Fibroblast of skin of right quadriceps (primary cell): ENCODE measurements at regions not wholly inside any gene's neighbourhood (a gene's known extent, or its start where the extent isn't known, plus 50 kb on each side); places are given as distances from the start of the nearest gene placed in this dataset.

Experiments
- DNase-seq: peaks from one replicate; pipeline ENCODE4 v3.0.0-alpha.2; 2013

DNA sequence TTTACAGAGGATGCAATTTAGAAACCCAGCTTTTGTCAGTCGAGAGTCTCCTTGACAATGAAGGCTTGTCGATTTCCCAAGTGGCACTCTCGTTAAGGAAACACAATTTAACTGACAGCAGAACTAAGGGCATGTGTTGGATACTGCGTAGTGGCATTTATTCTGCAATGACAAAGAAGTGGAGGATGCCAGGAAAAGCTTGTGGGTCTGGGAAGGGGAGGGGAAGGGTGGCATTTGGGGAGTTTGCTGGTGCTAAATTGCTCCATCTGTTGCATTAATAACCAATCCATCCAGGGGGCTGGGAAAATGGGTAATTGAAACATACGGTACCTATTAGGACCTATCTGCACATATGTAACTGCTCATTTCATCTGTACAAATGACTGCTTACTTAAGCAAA lies 190.6 kb downstream of the NSG2 start:
- DNase-seq: no peak

- no peak for DNase-seq
These were observed 194.2 kb downstream of the NSG2 start for GRCh38 chr5:174239718-174240117.

- DNase-seq: no peak
These were observed 197.1 kb downstream of the NSG2 start for GRCh38 chr5:174242573-174242972.

DNA sequence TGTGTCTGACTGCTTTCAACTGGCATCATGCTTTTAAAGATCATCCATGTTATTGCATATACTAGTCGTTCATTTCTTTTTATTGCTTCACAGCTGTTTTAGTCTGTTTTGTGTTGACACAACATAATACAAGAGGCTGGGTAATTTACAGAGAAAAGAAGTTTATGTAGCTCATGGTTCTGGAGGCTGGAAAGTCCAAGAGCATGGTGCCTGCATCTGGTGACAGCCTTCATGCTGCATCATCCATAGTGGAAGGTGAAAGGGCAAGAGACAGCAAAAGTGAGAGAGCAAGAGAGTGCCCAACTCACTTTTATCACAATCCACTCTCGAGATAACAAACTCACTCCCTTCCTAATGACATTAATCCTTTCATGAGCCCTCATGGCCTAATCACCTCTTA lies 198.4 kb downstream of the NSG2 start:
- DNase-seq: no peak

DNA sequence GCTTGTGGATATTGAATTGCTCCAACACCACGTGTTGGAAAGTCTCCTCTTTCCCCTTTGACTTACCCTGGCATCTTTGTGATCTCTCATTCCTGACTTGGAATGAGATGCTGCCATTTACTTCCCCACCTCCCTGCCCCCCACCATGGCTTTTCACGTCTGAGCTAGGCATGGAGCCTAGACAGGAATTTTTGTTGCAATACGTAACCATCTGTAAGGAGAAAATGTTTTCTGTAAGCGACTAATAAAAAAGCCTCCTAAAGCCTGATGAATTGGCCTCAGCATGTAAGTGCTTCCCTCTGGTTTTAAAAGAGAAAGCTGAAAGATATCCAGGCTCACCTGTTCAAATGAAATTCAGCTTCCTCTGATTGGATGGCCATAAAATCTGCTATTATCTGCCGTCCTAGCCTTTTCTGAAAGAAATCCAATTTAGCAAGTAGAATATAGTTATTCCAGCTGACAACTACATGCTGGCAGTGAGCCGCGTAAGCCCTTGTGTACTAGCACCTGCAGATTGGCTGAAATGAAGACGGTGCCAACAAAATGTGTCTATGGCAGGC lies 200.1 kb downstream of the NSG2 start:
- DNase-seq: peak; percentile 53

DNA sequence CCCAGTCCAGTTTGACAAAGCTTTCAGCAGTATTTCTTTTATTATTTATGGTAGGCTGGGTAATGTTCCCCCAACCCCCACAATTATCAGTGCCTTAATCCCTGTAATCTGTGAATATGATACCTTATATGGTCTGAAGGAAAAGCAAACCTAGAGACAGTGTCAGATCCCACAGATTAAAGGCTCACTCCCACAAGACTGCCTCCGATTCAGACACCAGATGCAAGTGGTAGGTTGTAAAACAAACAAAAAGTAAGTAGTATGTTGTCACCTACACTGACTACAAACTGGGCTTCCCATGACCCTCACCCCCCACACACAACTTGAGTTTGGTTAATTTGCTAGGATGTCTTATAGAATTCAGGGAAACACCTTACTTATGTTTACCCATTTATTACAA lies 201.2 kb downstream of the NSG2 start:
- no peak for DNase-seq

DNA sequence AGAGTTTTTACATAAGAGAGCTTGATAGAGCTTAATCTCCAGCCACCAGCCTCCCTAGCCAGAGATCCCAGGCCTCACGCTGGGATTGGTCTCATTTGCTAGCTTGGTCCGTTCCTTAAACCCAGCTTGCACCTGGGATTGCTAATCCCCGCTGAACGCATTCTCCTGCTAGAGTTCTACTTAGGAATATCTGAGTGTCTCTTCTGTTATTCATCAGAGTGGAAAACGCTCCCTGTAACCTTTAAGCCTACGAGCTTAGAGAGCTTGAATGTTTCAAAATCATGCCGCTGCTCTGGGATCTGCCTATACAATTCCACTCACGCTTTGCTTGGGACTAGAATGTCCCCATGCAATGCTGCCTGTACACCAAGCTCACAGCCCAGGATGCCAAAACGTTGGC lies 201.8 kb downstream of the NSG2 start:
- DNase-seq: no peak

DNA sequence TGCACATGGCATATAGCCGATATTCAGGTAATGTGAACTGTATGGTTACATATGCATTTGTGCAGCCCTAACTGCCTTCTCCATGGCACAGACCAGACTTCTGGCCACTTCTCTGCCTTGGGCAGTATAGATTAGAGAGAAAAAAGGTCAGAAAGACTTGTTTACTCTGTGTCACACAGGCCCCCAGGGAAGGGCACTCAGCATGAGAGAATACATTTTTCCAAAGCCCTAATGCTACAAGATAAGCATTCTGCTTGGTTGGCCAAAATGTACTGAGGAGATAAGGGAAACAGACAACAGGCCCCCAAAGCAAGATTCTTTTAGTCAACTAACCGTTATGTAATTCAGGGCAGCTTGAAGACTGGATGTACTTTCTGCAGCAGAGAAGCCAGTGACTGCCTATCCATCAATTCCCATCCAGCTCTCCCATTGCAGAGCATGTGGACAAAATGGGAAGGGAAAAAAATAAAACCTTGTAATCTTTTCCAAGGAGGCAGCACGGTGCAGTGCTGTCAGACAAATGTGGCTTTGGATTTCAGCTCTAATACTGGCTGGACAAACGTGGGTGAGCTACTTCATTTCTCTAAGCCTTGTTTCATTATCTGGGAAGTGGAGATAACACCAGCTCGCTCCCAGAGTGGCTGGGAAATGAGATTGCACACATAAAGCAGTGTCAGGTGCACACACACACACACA lies 205.9 kb downstream of the NSG2 start:
- DNase-seq: no peak

DNA sequence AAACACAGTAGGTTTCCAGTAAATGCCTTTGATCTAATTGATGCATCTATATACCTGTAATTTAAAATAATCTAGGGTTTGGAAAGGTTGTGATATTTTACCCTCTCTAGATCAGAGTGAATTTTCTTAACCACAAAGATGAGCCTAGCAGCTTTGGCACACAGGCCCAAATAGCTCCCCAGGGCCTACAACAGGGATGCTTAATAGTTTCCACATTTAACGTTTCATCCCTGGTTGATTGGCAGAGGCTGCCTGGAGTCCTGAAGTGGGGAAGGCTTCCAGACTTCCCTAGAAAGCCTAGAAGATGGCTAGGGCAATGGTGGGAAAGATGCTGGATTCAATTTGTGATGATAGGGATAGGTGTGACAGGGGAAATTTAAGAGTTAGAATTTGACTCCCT lies 206.6 kb downstream of the NSG2 start:
- no peak for DNase-seq

- DNase-seq: no peak
These were observed 214.4 kb downstream of the NSG2 start for GRCh38 chr5:174259696-174260420.

GRCh38 chr5:174271316-174271715 lies 225.8 kb downstream of the NSG2 start:
- DNase-seq: no peak

DNA sequence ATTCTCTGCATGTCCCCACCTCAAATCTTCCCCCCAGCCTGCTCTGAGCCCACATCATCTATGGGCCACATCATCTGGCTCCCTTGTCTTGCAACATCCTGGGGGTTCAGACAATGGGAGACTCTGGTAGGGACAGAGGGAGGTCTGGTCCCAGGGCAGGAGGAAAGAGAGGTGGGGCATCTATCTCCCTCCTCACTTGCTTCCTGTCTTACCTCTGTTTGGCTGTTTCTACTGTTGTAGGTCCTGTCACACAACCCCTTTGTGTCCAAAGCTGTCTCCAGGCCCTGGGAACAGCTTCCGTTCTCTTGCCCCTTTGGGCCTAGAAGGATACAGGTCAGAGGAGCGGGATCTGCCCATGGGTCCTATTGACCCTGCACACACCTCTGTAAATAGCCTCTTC lies 227.2 kb downstream of the NSG2 start:
- no peak for DNase-seq

GRCh38 chr5:174273325-174273724 lies 227.8 kb downstream of the NSG2 start:
- DNase-seq: no peak

DNA sequence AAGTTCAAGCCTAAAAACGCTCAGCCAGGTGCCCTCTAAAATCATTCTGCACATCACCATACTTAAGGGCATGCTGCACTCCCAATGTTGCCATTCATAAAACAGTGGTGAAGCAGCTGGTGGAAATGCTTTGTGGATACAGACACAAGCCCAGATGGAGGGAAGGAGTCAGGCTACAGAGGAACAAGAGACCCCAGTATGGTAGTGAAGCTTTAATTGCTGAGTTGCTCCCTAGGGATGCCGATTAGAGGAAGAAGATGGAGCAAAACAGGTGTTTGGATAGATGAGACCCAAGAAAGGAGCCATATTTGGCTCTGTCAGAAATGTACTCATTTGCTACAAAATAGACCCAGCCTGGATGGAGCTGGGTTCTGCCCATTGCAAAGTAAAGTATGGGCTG lies 230.5 kb downstream of the NSG2 start:
- no peak for DNase-seq

- DNase-seq: no peak
These were observed 235.7 kb downstream of the NSG2 start for GRCh38 chr5:174281089-174281760.

- no peak for DNase-seq
These were observed 236.3 kb downstream of the NSG2 start for GRCh38 chr5:174281855-174282254.

GRCh38 chr5:174282391-174282790 lies 236.9 kb downstream of the NSG2 start:
- DNase-seq: no peak

- no peak for DNase-seq
These were observed 237.9 kb downstream of the NSG2 start for GRCh38 chr5:174283211-174284005.

DNA sequence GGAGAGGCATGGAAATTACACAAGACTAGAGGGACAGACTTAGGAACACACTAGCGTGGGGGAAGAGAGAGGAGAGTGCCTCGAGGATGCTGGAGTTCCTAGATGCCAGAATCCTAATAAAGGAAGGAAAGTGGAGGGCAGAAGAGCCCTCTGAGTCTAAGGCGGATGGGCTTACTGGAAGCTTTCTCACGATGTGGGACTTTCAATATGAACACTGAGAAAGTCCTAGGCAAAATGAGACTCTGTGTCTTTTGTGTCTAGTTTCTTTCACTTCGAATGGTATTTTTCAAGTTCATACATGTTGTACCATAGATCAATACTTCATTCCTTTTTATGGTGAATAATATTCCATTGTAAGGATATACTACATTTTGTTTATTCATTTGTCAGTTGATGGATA lies 239.4 kb downstream of the NSG2 start:
- DNase-seq: no peak

GRCh38 chr5:174287761-174288160 lies 242.3 kb downstream of the NSG2 start:
- no peak for DNase-seq

GRCh38 chr5:174288439-174288838 lies 242.9 kb downstream of the NSG2 start:
- DNase-seq: no peak

DNA sequence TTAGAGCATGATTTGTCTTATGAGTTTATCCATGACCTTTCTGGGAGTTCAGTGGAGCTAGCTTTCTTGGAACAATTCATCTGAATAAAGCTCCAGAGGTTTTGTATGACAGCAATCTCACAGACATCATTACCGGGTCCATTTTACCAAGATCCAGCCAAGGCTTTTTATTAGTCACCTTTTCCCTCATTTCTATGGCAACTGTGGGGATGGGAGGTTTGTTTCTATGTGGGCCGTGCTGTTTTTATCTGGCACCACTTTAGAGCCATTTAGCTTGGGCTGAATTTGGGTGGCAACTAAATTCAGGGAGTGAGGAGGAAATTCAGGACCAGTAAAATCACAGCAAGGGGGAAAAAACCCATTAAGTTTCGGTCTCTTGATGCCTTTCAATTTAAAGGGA lies 245.7 kb downstream of the NSG2 start:
- DNase-seq: no peak

- no peak for DNase-seq
These were observed 246.8 kb downstream of the NSG2 start for GRCh38 chr5:174292348-174292747.
